K562 (cell line): ENCODE measurements at regions not wholly inside any gene's neighbourhood (a gene's known extent, or its start where the extent isn't known, plus 50 kb on each side); places are given as distances from the start of the nearest gene placed in this dataset.

ENCODE experiments used
- ATAC-seq: fragments of 200-7000 bp; cut with Tn5 transposase; 3 replicates; pipeline ENCODE4 v1.9.1; 2020; ENCODE audit warnings: moderate library complexity
- BruUV-seq: library from RNA; stranded (reverse); fragments of 400-500 nt; replicated peaks from 2 replicates; lab custom pipeline; 2021; lab: Mats Ljungman, UMichigan
- CTCF ChIA-PET: fragments of 300-600 bp; formaldehyde crosslinking; extraction: SDS; loops from one replicate; lab custom pipeline; 2021; ENCODE audit warnings: low intra/inter-chr PET ratio; lab: Yijun Ruan, JAX
- POLR2A ChIA-PET: fragments of 300-600, 350-650 bp; sonication (Branson Sonifier 250); formaldehyde crosslinking; extraction: SDS; loops from one replicate; lab custom pipeline; 2021; ENCODE audit warnings: antibody characterized with exemption, inconsistent platforms; lab: Yijun Ruan, JAX
- DNase-seq, 4 experiments: peaks; one replicate each; pipeline versions ENCODE4 v3.0.0 to v3.0.0-alpha.2; 2011 to 2018; ENCODE audit warnings: low spot score in 3 of 4, mixed read lengths in 3 of 4; ENCODE audit errors: extremely low read depth in 1 of 4
- FAIRE-seq: peaks from 2 replicates; lab custom pipeline; 2011; peaks lifted over from hg19 to GRCh38; lab: Jason Lieb, UNC
- H2AFZ ChIP-seq: 2 replicates; pipeline ENCODE4 v1.6.0; 2011; ENCODE audit warnings: low read depth, low read length, control low read depth, inconsistent platforms
- H3K27ac ChIP-seq: fragments of 200-600 bp; 3 replicates; pipeline ENCODE4 v1.8.0; 2011; ENCODE audit warnings: low read depth, mild to moderate bottlenecking, control low read depth, inconsistent platforms, low read length, moderate library complexity, mixed read lengths; ENCODE audit errors: extremely low read depth
- H3K27me3 ChIP-seq, 2 experiments: fragments of 300-600 bp in 1 of 2; 2 replicates in 1 of 2; 3 replicates in 1 of 2; pipeline versions ENCODE4 v1.6.0 to v1.8.0; 2011; ENCODE audit warnings: inconsistent platforms in 2 of 2, low read length in 2 of 2, mild to moderate bottlenecking in 1 of 2, mixed read lengths in 1 of 2, moderate library complexity in 1 of 2; ENCODE audit not compliant: control insufficient read depth in 2 of 2, insufficient read depth in 2 of 2
- H3K36me3 ChIP-seq: fragments of 300-600 bp; 3 replicates; pipeline ENCODE4 v1.8.0; 2011; ENCODE audit warnings: mild to moderate bottlenecking, low read length, inconsistent platforms; ENCODE audit not compliant: control insufficient read depth, insufficient read depth
- H3K4me1 ChIP-seq, 2 experiments: fragments of 200-600 bp in 1 of 2; replicated peaks in 1 of 2; 2 replicates in 1 of 2; 3 replicates in 1 of 2; pipeline versions ENCODE4 v1.5.1 to v1.8.0; 2011; ENCODE audit warnings: inconsistent platforms in 2 of 2, low read length in 2 of 2, mild to moderate bottlenecking in 1 of 2, mixed read lengths in 1 of 2, moderate library complexity in 1 of 2; ENCODE audit not compliant: control insufficient read depth in 2 of 2, insufficient read depth in 2 of 2
- H3K4me2 ChIP-seq: 2 replicates; pipeline ENCODE4 v1.6.1; 2011; ENCODE audit warnings: low read length, control low read depth, inconsistent platforms, mixed read lengths; ENCODE audit not compliant: insufficient read depth
- H3K4me3 ChIP-seq: fragments of 200-600 bp; sonication (generic), shearing (Covaris generic); 2 replicates; pipeline ENCODE4 v1.5.1; 2016; ENCODE audit warnings: control low read depth, inconsistent platforms
- H3K79me2 ChIP-seq: fragments of 200-600 bp; 3 replicates; pipeline ENCODE4 v1.8.0; 2011; ENCODE audit warnings: low read length, inconsistent platforms; ENCODE audit not compliant: control insufficient read depth, insufficient read depth
- H3K9ac ChIP-seq, 2 experiments: 2 replicates each; pipeline versions ENCODE4 v1.6.0 to v1.6.1; 2011; ENCODE audit warnings: low read depth in 2 of 2, low read length in 2 of 2, control low read depth in 1 of 2, inconsistent platforms in 1 of 2, mild to moderate bottlenecking in 1 of 2, mixed read lengths in 1 of 2; ENCODE audit not compliant: insufficient read depth in 1 of 2
- H3K9me1 ChIP-seq: one replicate; pipeline ENCODE4 v1.6.0; 2011; ENCODE audit warnings: inconsistent platforms, mild to moderate bottlenecking, low read length, moderate library complexity; ENCODE audit not compliant: control insufficient read depth, insufficient read depth
- H3K9me3 ChIP-seq: replicated peaks from 2 replicates; pipeline ENCODE4 v1.5.1; 2011; ENCODE audit warnings: low read depth, low read length, inconsistent platforms; ENCODE audit not compliant: control insufficient read depth, insufficient read depth
- H4K20me1 ChIP-seq: replicated peaks from 2 replicates; pipeline ENCODE4 v1.6.1; 2011; ENCODE audit warnings: low read length, inconsistent platforms, mixed read lengths; ENCODE audit not compliant: control insufficient read depth, insufficient read depth
- ATF7 ChIP-seq: fragments of 450-650 bp; IDR thresholded peaks from 2 replicates; pipeline ENCODE4 v1.7.1; 2014; ENCODE audit warnings: mild to moderate bottlenecking, moderate library complexity
- E2F1 ChIP-seq: sonication (generic); formaldehyde crosslinking; IDR thresholded peaks from 2 replicates; pipeline ENCODE4 v1.8.1; 2023; ENCODE audit warnings: mild to moderate bottlenecking, missing genetic modification reagents, moderate library complexity
- E2F8 ChIP-seq: fragments of 450-650 bp; IDR thresholded peaks from 2 replicates; pipeline ENCODE4 v1.7.1; 2018; ENCODE audit warnings: mild to moderate bottlenecking, low read depth; ENCODE audit not compliant: partially characterized antibody
- HOXB6 ChIP-seq: fragments of 250-450 bp; sonication (Bioruptor Pico); IDR thresholded peaks from 2 replicates; pipeline ENCODE4 v1.5.1; 2022; ENCODE audit warnings: mild to moderate bottlenecking, borderline replicate concordance
- LCOR ChIP-seq: sonication (generic); formaldehyde crosslinking; IDR thresholded peaks from 2 replicates; pipeline ENCODE4 v1.8.0; 2022; ENCODE audit warnings: mild to moderate bottlenecking, missing genetic modification reagents
- MECOM ChIP-seq: fragments of 250-450 bp; sonication (Bioruptor Pico); IDR thresholded peaks from 2 replicates; pipeline ENCODE4 v1.8.0; 2022; ENCODE audit warnings: inconsistent platforms
- MED1 ChIP-seq: sonication (generic); formaldehyde crosslinking; IDR thresholded peaks from 2 replicates; pipeline ENCODE4 v1.8.1; 2023; ENCODE audit warnings: missing genetic modification reagents, borderline replicate concordance
- NR2C2 ChIP-seq, 2 experiments: fragments of 200-800 bp in 1 of 2; sonication (Bioruptor generic) in 1 of 2; sonication (generic) in 1 of 2; formaldehyde crosslinking in 1 of 2; IDR thresholded peaks; 2 replicates each; pipeline versions ENCODE4 v1.6.1 to v1.8.0; 2016 to 2022; ENCODE audit warnings: mild to moderate bottlenecking in 1 of 2, missing compliant biosample characterization in 1 of 2, missing genetic modification characterization in 1 of 2, missing genetic modification reagents in 1 of 2
- POLR2B ChIP-seq: fragments of 450-650 bp; IDR thresholded peaks from 2 replicates; pipeline ENCODE4 v1.6.1; 2018; ENCODE audit warnings: low read depth; ENCODE audit not compliant: partially characterized antibody
- SNIP1 ChIP-seq: fragments of 450-650 bp; IDR thresholded peaks from 2 replicates; pipeline ENCODE4 v1.7.1; 2017; ENCODE audit warnings: low read depth, mild to moderate bottlenecking
- THAP7 ChIP-seq: fragments of 250-450 bp; sonication (Bioruptor Pico); IDR thresholded peaks from 2 replicates; pipeline ENCODE4 v1.5.0; 2021
- ZNF121 ChIP-seq: sonication (generic); formaldehyde crosslinking; conservative IDR thresholded peaks from 2 replicates; pipeline ENCODE4 v1.8.0; 2022; ENCODE audit warnings: missing genetic modification reagents
- ZNF592 ChIP-seq: fragments of 450-650 bp; IDR thresholded peaks from 2 replicates; pipeline ENCODE4 v1.6.1; 2017; ENCODE audit warnings: antibody characterized with exemption, mild to moderate bottlenecking
- WGBS: fragments of 100-300 bp; shearing (Covaris generic); methylation state at CpG from one replicate; pipeline ENCODE4 v1.1.6; 2016; ENCODE audit warnings: low coverage, mixed read lengths; ENCODE audit not compliant: insufficient coverage; ENCODE audit errors: missing lambda C conversion rate; 5-methylcytosine and 5-hydroxymethylcytosine counted together
- in situ Hi-C: fragments of 300-500 bp; cut with MboI; formaldehyde crosslinking; loops from 4 replicates; pipeline ENCODE4 v1.15.0; 2018; ENCODE audit warnings: inconsistent platforms, mixed read lengths
- intact Hi-C: fragments of 100-400 bp; cut with micrococcal nuclease; formaldehyde crosslinking; loops from 2 replicates; pipeline ENCODE4 v1.14.2; 2022

GRCh38 chr2:6639929-6640620 is 225.6 kb downstream of the CMPK2 start:
- no peak for ATAC-seq
- Histone ChIP-seq H3K9me1 (no peaks in the 10 kb centered on the region), H3K4me3 (no peak overlapping the region), H3K27ac (no peak overlapping the region), H3K4me1 (no peaks in the 10 kb centered on the region), H3K79me2 (no peaks in the 10 kb centered on the region), H2AFZ (no peak overlapping the region), H4K20me1 (no peaks in the 10 kb centered on the region), H3K27me3 (no peaks in the 10 kb centered on the region), H3K4me2 (no peak overlapping the region), H3K36me3 (no peaks in the 10 kb centered on the region), H3K9ac (no peak overlapping the region), H3K9me3 (no peaks in the 10 kb centered on the region)
- no TSS peak for BruUV-seq
- in situ Hi-C loops (no loop called here), intact Hi-C loops (no loop called here)
- ChIA-PET POLR2A (no interaction called here), CTCF (no interaction called here)
- FAIRE-seq: no peak
- WGBS: 0% methylated on average over 3 of the region's 3 CpGs
- no peak for TF ChIP-seq SNIP1
- TF ChIP-seq E2F8: no peak
- no peak for TF ChIP-seq E2F1 (CRISPR knock-in tag)
- TF ChIP-seq ZNF592: no peak
- no peak for TF ChIP-seq NR2C2 (CRISPR knock-in tag; IDR thresholded peaks at IDR 0.05)
- no peak for TF ChIP-seq NR2C2 (tag; IDR thresholded peaks at IDR 0.05)
- TF ChIP-seq LCOR (CRISPR knock-in tag): no peak
- no peak for TF ChIP-seq MECOM (CRISPR knock-in tag)
- TF ChIP-seq POLR2B: no peak
- no peak for TF ChIP-seq ZNF121 (CRISPR knock-in tag)
- TF ChIP-seq MED1 (CRISPR knock-in tag): no peak
- TF ChIP-seq HOXB6: no peak
- no peak for TF ChIP-seq ATF7
- TF ChIP-seq THAP7 (CRISPR knock-in tag): no peak
- DNase-seq: no peak
